ENCODE measurements at regions not wholly inside any gene's neighbourhood (a gene's known extent, or its start where the extent isn't known, plus 50 kb on each side); places are given as distances from the start of the nearest gene placed in this dataset.

DNA sequence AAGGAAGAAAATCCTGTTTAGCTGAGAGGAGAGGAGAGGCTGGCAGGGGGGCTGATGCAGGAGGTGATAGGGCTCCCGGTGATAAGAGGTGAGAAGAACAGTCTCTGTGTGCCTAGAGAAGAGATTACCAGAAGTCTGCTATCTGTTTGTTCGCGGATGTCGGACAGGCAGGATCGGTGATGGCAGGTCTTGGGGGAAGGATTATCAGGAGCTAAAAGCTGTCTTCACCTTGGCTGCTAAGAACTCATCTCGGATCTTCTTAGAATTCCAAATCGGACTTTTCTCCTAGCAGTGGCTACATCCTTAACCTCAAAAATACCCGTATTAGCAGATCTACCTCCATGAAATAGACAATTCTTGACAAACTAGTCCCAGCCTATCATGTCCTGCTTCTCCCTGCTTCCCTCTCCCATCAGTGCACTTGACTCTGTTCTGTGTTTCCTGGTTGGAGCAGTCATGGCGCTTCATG is 282.1 kb upstream of the TRIB2 start:
- H2AFZ ChIP-seq (replicated peaks): no peak overlapping the region
- H3K27ac Mint-ChIP-seq: no peak overlapping the region
- no peak for DNase-seq (ENCODE audit: low spot score)
- TF ChIP-seq EZH2 (IDR thresholded peaks at IDR 0.05) (no peak), EZH2phosphoT487 (IDR thresholded peaks at IDR 0.05) (no peak)
- TF ChIP-seq, protein P1, sequence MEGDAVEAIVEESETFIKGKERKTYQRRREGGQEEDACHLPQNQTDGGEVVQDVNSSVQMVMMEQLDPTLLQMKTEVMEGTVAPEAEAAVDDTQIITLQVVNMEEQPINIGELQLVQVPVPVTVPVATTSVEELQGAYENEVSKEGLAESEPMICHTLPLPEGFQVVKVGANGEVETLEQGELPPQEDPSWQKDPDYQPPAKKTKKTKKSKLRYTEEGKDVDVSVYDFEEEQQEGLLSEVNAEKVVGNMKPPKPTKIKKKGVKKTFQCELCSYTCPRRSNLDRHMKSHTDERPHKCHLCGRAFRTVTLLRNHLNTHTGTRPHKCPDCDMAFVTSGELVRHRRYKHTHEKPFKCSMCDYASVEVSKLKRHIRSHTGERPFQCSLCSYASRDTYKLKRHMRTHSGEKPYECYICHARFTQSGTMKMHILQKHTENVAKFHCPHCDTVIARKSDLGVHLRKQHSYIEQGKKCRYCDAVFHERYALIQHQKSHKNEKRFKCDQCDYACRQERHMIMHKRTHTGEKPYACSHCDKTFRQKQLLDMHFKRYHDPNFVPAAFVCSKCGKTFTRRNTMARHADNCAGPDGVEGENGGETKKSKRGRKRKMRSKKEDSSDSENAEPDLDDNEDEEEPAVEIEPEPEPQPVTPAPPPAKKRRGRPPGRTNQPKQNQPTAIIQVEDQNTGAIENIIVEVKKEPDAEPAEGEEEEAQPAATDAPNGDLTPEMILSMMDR (IDR thresholded peaks at IDR 0.05): no peak
- no peaks in the 10 kb centered on the region for H3K36me3 ChIP-seq
- H3K4me1 ChIP-seq: no peaks in the 10 kb centered on the region
- H3K36me3 Mint-ChIP-seq: no peaks in the 10 kb centered on the region
- H3K4me2 ChIP-seq: no peak overlapping the region
- H3K4me3 ChIP-seq: no peak overlapping the region
- no peaks in the 10 kb centered on the region for H3K4me1 Mint-ChIP-seq
- H3K9me3 ChIP-seq (ENCODE audit: low read depth): no peaks in the 10 kb centered on the region
- no peaks in the 10 kb centered on the region for H3F3A ChIP-seq (ENCODE audit: low read depth)
- H3K27me3 Mint-ChIP-seq (ENCODE audit: insufficient read depth, low read depth): peaks cover 4% of the 10 kb centered on the region
- H3K9ac ChIP-seq: no peak overlapping the region
- no peak overlapping the region for H3K4me3 Mint-ChIP-seq
- no peaks in the 10 kb centered on the region for H3K27me3 ChIP-seq
- H3K79me2 ChIP-seq (ENCODE audit: low read depth): no peaks in the 10 kb centered on the region
- H3K9me3 Mint-ChIP-seq: no peaks in the 10 kb centered on the region
- no peak overlapping the region for H3K27ac ChIP-seq
- H4K20me1 ChIP-seq (ENCODE audit: low read depth): no peaks in the 10 kb centered on the region

DNA sequence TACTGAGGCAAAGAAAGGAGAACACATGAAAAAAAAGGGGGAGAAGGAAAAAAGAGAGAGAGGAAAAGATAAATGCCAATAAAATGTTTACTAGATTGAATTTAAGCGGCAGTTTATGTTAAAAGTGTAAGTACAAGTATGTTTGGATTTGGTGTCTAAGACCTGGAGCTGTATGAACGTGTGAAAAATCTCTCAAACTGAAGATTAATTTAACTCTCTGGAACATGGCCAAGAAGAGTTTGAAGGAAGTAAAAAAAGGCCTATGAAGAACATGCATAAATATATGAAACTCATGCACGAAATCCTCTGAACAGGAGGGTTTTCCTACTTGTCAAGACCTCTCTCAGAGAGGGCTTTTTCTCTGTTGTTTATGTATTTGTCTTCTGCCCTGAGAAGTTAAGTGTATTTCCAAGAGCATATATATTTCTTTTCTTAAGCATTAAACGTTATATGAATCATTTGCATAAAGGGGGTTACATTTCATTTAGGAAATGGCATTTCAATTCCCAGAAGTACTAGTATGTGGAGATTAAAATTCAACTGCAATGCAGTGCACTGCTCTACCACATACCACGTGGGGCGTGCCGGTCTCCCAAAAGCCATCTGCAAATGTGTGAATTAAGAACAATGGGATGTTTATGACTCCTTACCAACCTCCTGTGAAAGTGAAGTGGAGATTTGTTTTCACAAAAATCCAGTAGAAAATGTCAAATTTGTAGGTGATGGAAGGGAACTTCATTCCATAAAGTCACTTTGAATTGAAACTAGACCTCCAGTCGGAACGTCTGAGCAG is 281.1 kb upstream of the TRIB2 start:
- H3K9me3 Mint-ChIP-seq: no peaks in the 10 kb centered on the region
- H3K27ac Mint-ChIP-seq: no peak overlapping the region
- Histone ChIP-seq H3K27ac (no peak overlapping the region), H3K9me3 (ENCODE audit: low read depth) (no peaks in the 10 kb centered on the region), H4K20me1 (ENCODE audit: low read depth) (no peaks in the 10 kb centered on the region), H3K36me3 (no peaks in the 10 kb centered on the region), H3K27me3 (no peaks in the 10 kb centered on the region), H3K4me3 (no peak overlapping the region), H3K79me2 (ENCODE audit: low read depth) (no peaks in the 10 kb centered on the region), H3K4me2 (no peak overlapping the region), H2AFZ (replicated peaks) (no peak overlapping the region), H3F3A (ENCODE audit: low read depth) (peaks cover under 1% of the 10 kb centered on the region), H3K4me1 (peaks cover 2% of the 10 kb centered on the region), H3K9ac (no peak overlapping the region)
- no peaks in the 10 kb centered on the region for H3K27me3 Mint-ChIP-seq (ENCODE audit: insufficient read depth, low read depth)
- H3K4me3 Mint-ChIP-seq: no peak overlapping the region
- TF ChIP-seq EZH2phosphoT487 (IDR thresholded peaks at IDR 0.05) (no peak), EZH2 (IDR thresholded peaks at IDR 0.05) (no peak)
- TF ChIP-seq, protein P1 (IDR thresholded peaks at IDR 0.05): no peak
- no peaks in the 10 kb centered on the region for H3K36me3 Mint-ChIP-seq
- H3K4me1 Mint-ChIP-seq: no peaks in the 10 kb centered on the region
- DNase-seq (ENCODE audit: low spot score): no peak

DNA sequence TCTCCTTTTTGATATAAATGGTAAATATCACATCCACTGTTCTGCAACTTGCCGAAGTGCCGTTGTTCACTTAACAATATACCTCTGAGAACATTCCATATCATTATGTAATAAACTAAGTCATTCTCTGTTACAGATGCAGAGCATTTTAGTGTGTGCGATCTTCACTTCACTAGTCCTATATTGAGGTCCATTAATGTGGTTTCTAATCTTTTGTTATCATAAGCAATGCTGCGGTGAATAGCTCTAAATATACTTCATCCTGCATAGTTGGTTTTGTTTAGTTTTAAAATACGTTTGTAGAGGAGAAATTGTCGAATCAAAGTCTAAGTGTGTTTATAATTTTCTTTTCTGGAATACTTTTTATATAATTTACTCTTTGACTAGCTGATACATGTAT is 280.3 kb upstream of the TRIB2 start:
- Histone ChIP-seq H2AFZ (replicated peaks) (no peak overlapping the region), H3K9me3 (ENCODE audit: low read depth) (no peaks in the 10 kb centered on the region), H3K4me1 (peaks cover 10% of the 10 kb centered on the region), H4K20me1 (ENCODE audit: low read depth) (no peaks in the 10 kb centered on the region), H3K36me3 (no peaks in the 10 kb centered on the region), H3K27ac (no peak overlapping the region), H3K4me3 (no peak overlapping the region), H3K27me3 (no peaks in the 10 kb centered on the region), H3F3A (ENCODE audit: low read depth) (peaks cover 7% of the 10 kb centered on the region), H3K79me2 (ENCODE audit: low read depth) (no peaks in the 10 kb centered on the region), H3K4me2 (no peak overlapping the region), H3K9ac (no peak overlapping the region)
- Mint-ChIP-seq H3K36me3 (no peaks in the 10 kb centered on the region), H3K4me3 (no peak overlapping the region), H3K27ac (no peak overlapping the region), H3K9me3 (no peaks in the 10 kb centered on the region), H3K27me3 (ENCODE audit: insufficient read depth, low read depth) (no peaks in the 10 kb centered on the region), H3K4me1 (no peaks in the 10 kb centered on the region)
- TF ChIP-seq EZH2phosphoT487 (IDR thresholded peaks at IDR 0.05) (no peak), EZH2 (IDR thresholded peaks at IDR 0.05) (no peak)
- TF ChIP-seq, protein P1 (IDR thresholded peaks at IDR 0.05): no peak
- no peak for DNase-seq (ENCODE audit: low spot score)
